Neural cell (in vitro differentiated cells): ENCODE measurements at regions not wholly inside any gene's neighbourhood (a gene's known extent, or its start where the extent isn't known, plus 50 kb on each side); places are given as distances from the start of the nearest gene placed in this dataset.

Source experiments
- H2AFZ ChIP-seq: fragments of 200-600, 300-800 bp; sonication (generic), shearing (Covaris generic); 2 replicates; pipeline ENCODE4 v1.6.0; 2014; ENCODE audit warnings: low read depth, mild to moderate bottlenecking, antibody characterized with exemption, low read length, moderate library complexity
- H3F3A ChIP-seq: fragments of 200-600 bp; shearing (Covaris generic); 2 replicates; pipeline ENCODE4 v1.6.1; 2016; ENCODE audit warnings: mild to moderate bottlenecking, moderate library complexity, mixed read lengths, antibody characterized with exemption, low read length; ENCODE audit not compliant: insufficient read depth, poor library complexity, severe bottlenecking
- H3K27ac ChIP-seq: fragments of 200-600, 300-800 bp; sonication (generic), shearing (Covaris generic); 2 replicates; pipeline ENCODE4 v1.5.1; 2014; ENCODE audit warnings: mild to moderate bottlenecking, low read length, moderate library complexity
- H3K27me3 ChIP-seq: fragments of 300-800, 200-600 bp; sonication (generic), shearing (Covaris generic); 2 replicates; pipeline ENCODE4 v1.6.0; 2014; ENCODE audit warnings: mild to moderate bottlenecking, low read depth, low read length, moderate library complexity; ENCODE audit not compliant: insufficient read depth
- H3K36me3 ChIP-seq: fragments of 300-800, 200-600 bp; sonication (generic), shearing (Covaris generic); 2 replicates; pipeline ENCODE4 v1.5.1; 2014; ENCODE audit warnings: mild to moderate bottlenecking, antibody characterized with exemption, low read length, moderate library complexity; ENCODE audit not compliant: insufficient read depth
- H3K4me2 ChIP-seq: fragments of 300-800, 200-600 bp; sonication (generic), shearing (Covaris generic); 2 replicates; pipeline ENCODE4 v1.6.0; 2014; ENCODE audit warnings: mild to moderate bottlenecking, low read length
- H3K4me3 ChIP-seq: fragments of 300-800, 200-600 bp; sonication (generic), shearing (Covaris generic); 2 replicates; pipeline ENCODE4 v1.5.1; 2014; ENCODE audit warnings: mild to moderate bottlenecking, low read length, moderate library complexity
- H3K79me2 ChIP-seq: fragments of 200-600 bp; shearing (Covaris generic); replicated peaks from 2 replicates; pipeline ENCODE4 v1.6.0; 2014; ENCODE audit warnings: mild to moderate bottlenecking, low read length, moderate library complexity; ENCODE audit not compliant: insufficient read depth
- H3K9ac ChIP-seq: fragments of 300-800, 200-600 bp; sonication (generic), shearing (Covaris generic); 2 replicates; pipeline ENCODE4 v1.6.1; 2016; ENCODE audit warnings: mild to moderate bottlenecking, low read length, mixed read lengths
- H3K9me2 ChIP-seq: fragments of 200-600 bp; shearing (Covaris generic); 2 replicates; pipeline ENCODE4 v1.6.1; 2016; ENCODE audit warnings: mild to moderate bottlenecking, low read length, mixed read lengths; ENCODE audit not compliant: insufficient read depth
- H3K9me3 ChIP-seq: fragments of 200-600, 300-800 bp; sonication (generic), shearing (Covaris generic); 2 replicates; pipeline ENCODE4 v1.6.1; 2016; ENCODE audit warnings: mild to moderate bottlenecking, mixed run types, low read length, moderate library complexity, mixed read lengths
- H4K20me1 ChIP-seq: fragments of 200-600 bp; shearing (Covaris generic); 2 replicates; pipeline ENCODE4 v1.6.1; 2016; ENCODE audit warnings: mild to moderate bottlenecking, mixed run types; ENCODE audit not compliant: insufficient read depth
- EP300 ChIP-seq: fragments of 450-650 bp; conservative IDR thresholded peaks from 2 replicates; pipeline ENCODE4 v1.6.1; 2014; ENCODE audit warnings: antibody characterized with exemption, mild to moderate bottlenecking, moderate library complexity; ENCODE audit not compliant: poor library complexity, severe bottlenecking
- EZH2 ChIP-seq: fragments of 200-600, 300-800 bp; shearing (Covaris generic), sonication (generic); IDR thresholded peaks from 2 replicates; pipeline ENCODE4 v1.6.1; 2014; ENCODE audit warnings: antibody characterized with exemption, low read length, borderline replicate concordance, mild to moderate bottlenecking; ENCODE audit not compliant: insufficient read depth, poor library complexity, severe bottlenecking
- MXI1 ChIP-seq: fragments of 450-650 bp; conservative IDR thresholded peaks from 2 replicates; pipeline ENCODE4 v1.6.1; 2014; ENCODE audit warnings: antibody characterized with exemption, mild to moderate bottlenecking; ENCODE audit not compliant: poor library complexity, severe bottlenecking
- POLR2AphosphoS5 ChIP-seq: IDR thresholded peaks from 2 replicates; pipeline ENCODE4 v1.6.1; 2012
- RAD21 ChIP-seq: fragments of 450-650 bp; conservative IDR thresholded peaks from 2 replicates; pipeline ENCODE4 v1.6.1; 2014; ENCODE audit warnings: antibody characterized with exemption, mild to moderate bottlenecking, moderate library complexity
- SMC3 ChIP-seq: fragments of 450-650 bp; conservative IDR thresholded peaks from 2 replicates; pipeline ENCODE4 v1.6.1; 2014; ENCODE audit warnings: antibody characterized with exemption, mild to moderate bottlenecking, moderate library complexity; ENCODE audit not compliant: poor library complexity
- TAF1 ChIP-seq: IDR thresholded peaks from 2 replicates; pipeline ENCODE4 v1.6.1; 2012; ENCODE audit warnings: low read depth
- TF ChIP-seq, protein P1 (sequence below): IDR thresholded peaks from 2 replicates; pipeline ENCODE4 v1.6.1; 2012; ENCODE audit warnings: borderline replicate concordance
- TF ChIP-seq, protein P2 (sequence below): fragments of 450-650 bp; IDR thresholded peaks from 2 replicates; pipeline ENCODE4 v1.5.1; 2014; ENCODE audit warnings: antibody characterized with exemption, mild to moderate bottlenecking, moderate library complexity; ENCODE audit not compliant: poor library complexity, severe bottlenecking

DNA sequence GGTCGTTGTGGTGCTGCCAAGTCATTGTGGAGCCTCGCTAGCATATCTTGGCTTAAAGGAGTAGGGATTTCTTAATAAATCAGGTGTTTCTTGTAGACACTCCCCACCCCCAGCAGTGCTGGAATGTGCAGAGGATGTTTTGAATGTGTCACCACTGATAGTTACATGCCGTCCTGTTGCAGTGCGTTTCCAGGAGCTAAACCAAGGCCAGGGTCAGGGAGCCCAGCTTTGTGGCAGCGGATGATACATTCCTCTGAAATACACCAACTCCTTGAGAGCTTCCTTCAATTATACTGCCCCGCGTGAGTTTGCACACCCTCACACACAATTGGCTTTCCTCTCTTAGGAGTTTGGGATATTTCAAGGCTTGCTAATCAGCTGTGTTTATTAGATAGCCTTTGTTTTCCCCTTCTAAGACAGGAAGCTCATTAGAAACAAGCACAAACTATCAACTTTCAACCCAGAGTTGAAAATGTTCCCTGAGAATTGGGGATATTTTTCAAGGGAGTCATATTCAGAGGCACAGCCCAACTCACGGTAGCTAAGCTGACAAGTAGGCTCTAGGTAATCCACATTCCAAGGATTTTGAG, 154.9 kb downstream of the C12orf75 start:
- H3F3A ChIP-seq: no peaks in the 10 kb centered on the region
- no peaks in the 10 kb centered on the region for H3K79me2 ChIP-seq
- no peaks in the 10 kb centered on the region for H3K9me3 ChIP-seq
- no peaks in the 10 kb centered on the region for H4K20me1 ChIP-seq
- TF ChIP-seq, protein P1, sequence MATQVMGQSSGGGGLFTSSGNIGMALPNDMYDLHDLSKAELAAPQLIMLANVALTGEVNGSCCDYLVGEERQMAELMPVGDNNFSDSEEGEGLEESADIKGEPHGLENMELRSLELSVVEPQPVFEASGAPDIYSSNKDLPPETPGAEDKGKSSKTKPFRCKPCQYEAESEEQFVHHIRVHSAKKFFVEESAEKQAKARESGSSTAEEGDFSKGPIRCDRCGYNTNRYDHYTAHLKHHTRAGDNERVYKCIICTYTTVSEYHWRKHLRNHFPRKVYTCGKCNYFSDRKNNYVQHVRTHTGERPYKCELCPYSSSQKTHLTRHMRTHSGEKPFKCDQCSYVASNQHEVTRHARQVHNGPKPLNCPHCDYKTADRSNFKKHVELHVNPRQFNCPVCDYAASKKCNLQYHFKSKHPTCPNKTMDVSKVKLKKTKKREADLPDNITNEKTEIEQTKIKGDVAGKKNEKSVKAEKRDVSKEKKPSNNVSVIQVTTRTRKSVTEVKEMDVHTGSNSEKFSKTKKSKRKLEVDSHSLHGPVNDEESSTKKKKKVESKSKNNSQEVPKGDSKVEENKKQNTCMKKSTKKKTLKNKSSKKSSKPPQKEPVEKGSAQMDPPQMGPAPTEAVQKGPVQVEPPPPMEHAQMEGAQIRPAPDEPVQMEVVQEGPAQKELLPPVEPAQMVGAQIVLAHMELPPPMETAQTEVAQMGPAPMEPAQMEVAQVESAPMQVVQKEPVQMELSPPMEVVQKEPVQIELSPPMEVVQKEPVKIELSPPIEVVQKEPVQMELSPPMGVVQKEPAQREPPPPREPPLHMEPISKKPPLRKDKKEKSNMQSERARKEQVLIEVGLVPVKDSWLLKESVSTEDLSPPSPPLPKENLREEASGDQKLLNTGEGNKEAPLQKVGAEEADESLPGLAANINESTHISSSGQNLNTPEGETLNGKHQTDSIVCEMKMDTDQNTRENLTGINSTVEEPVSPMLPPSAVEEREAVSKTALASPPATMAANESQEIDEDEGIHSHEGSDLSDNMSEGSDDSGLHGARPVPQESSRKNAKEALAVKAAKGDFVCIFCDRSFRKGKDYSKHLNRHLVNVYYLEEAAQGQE: no peak
- TF ChIP-seq MXI1: no peak
- no peak for TF ChIP-seq POLR2AphosphoS5
- TF ChIP-seq, protein P2, sequence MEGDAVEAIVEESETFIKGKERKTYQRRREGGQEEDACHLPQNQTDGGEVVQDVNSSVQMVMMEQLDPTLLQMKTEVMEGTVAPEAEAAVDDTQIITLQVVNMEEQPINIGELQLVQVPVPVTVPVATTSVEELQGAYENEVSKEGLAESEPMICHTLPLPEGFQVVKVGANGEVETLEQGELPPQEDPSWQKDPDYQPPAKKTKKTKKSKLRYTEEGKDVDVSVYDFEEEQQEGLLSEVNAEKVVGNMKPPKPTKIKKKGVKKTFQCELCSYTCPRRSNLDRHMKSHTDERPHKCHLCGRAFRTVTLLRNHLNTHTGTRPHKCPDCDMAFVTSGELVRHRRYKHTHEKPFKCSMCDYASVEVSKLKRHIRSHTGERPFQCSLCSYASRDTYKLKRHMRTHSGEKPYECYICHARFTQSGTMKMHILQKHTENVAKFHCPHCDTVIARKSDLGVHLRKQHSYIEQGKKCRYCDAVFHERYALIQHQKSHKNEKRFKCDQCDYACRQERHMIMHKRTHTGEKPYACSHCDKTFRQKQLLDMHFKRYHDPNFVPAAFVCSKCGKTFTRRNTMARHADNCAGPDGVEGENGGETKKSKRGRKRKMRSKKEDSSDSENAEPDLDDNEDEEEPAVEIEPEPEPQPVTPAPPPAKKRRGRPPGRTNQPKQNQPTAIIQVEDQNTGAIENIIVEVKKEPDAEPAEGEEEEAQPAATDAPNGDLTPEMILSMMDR: no peak
- TF ChIP-seq RAD21: no peak
- TF ChIP-seq TAF1: no peak
- TF ChIP-seq EP300: no peak
- TF ChIP-seq SMC3: no peak
- TF ChIP-seq EZH2: no peak
- no peak overlapping the region for H2AFZ ChIP-seq
- H3K27ac ChIP-seq: no peak overlapping the region
- H3K9me2 ChIP-seq: no peaks in the 10 kb centered on the region
- no peaks in the 10 kb centered on the region for H3K27me3 ChIP-seq
- H3K4me2 ChIP-seq: no peak overlapping the region
- no peak overlapping the region for H3K9ac ChIP-seq
- no peak overlapping the region for H3K4me3 ChIP-seq
- H3K36me3 ChIP-seq: no peaks in the 10 kb centered on the region

DNA sequence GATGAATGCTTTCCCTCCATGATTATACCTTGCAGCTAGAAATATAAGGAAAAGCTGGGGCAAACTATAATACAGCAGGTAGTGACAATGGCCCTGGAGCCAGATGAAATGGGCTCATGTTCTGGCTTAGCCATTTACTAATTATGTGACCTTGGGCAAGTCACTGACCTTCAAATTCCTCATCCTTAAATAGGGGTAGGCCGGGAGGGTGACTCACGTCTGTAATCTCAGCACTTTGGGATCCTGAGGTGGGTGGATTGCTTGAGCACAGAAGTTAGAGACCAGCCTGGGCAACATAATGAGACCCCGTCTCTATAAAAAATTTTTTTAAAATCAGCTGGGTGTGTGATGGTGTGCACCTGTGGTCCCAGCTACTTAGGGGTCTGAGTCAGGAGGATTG, 155.4 kb downstream of the C12orf75 start:
- no peak overlapping the region for H3K4me2 ChIP-seq
- no peak overlapping the region for H3K4me3 ChIP-seq
- no peak overlapping the region for H3K27ac ChIP-seq
- H3F3A ChIP-seq: no peaks in the 10 kb centered on the region
- H3K9me3 ChIP-seq: no peaks in the 10 kb centered on the region
- H3K9ac ChIP-seq: no peak overlapping the region
- no peaks in the 10 kb centered on the region for H3K36me3 ChIP-seq
- no peaks in the 10 kb centered on the region for H3K9me2 ChIP-seq
- no peaks in the 10 kb centered on the region for H4K20me1 ChIP-seq
- TF ChIP-seq, protein P1: no peak
- TF ChIP-seq EZH2: no peak
- TF ChIP-seq RAD21: no peak
- TF ChIP-seq MXI1: no peak
- no peak for TF ChIP-seq EP300
- no peak for TF ChIP-seq SMC3
- no peak for TF ChIP-seq TAF1
- TF ChIP-seq, protein P2: no peak
- no peak for TF ChIP-seq POLR2AphosphoS5
- no peak overlapping the region for H2AFZ ChIP-seq
- no peaks in the 10 kb centered on the region for H3K79me2 ChIP-seq
- H3K27me3 ChIP-seq: no peaks in the 10 kb centered on the region
